Activated CD4-positive, alpha-beta T cell treated with anti-CD3 and anti-CD28 coated beads for 36 hours (primary cell): ENCODE measurements at regions not wholly inside any gene's neighbourhood (a gene's known extent, or its start where the extent isn't known, plus 50 kb on each side); places are given as distances from the start of the nearest gene placed in this dataset.

Experiments
- ATAC-seq: fragments of 200-7000 bp; cut with Tn5 transposase; one replicate; pipeline ENCODE4 v1.10.0; 2021; ENCODE audit warnings: mild to moderate bottlenecking, moderate library complexity
- CTCF ChIA-PET: fragments of 350-600 bp; sonication (Branson Sonifier 250); formaldehyde crosslinking; loops from one replicate; lab custom pipeline; 2021; ENCODE audit warnings: antibody characterized with exemption; lab: Charles Lee
- POLR2A ChIA-PET: fragments of 350-600 bp; sonication (Branson Sonifier 250); formaldehyde crosslinking; loops from one replicate; lab custom pipeline; 2021; ENCODE audit warnings: antibody characterized with exemption, inconsistent platforms; lab: Charles Lee
- DNase-seq: peaks from one replicate; pipeline ENCODE4 v3.0.0-alpha.2; 2020
- H3K27ac Mint-ChIP-seq: one replicate; pipeline ENCODE4 v1.8.0; 2021; ENCODE audit warnings: mixed read lengths
- H3K27me3 Mint-ChIP-seq: one replicate; pipeline ENCODE4 v1.8.0; 2021; ENCODE audit warnings: mixed read lengths
- H3K36me3 Mint-ChIP-seq: one replicate; pipeline ENCODE4 v1.8.0; 2021; ENCODE audit warnings: low read depth, mixed read lengths
- H3K4me1 Mint-ChIP-seq: one replicate; pipeline ENCODE4 v1.8.0; 2021; ENCODE audit warnings: mixed read lengths
- H3K4me3 Mint-ChIP-seq: one replicate; pipeline ENCODE4 v1.8.0; 2021; ENCODE audit warnings: mild to moderate bottlenecking, moderate library complexity, mixed read lengths
- H3K9me3 Mint-ChIP-seq: one replicate; pipeline ENCODE4 v1.8.0; 2021; ENCODE audit warnings: low read depth, mixed read lengths
- intact Hi-C, 2 experiments: fragments of 100-400 bp; cut with DNase I in 1 of 2; cut with micrococcal nuclease in 1 of 2; formaldehyde crosslinking; loops; one replicate each; pipeline versions ENCODE4 v1.14.2 to v1.15.1; 2022 to 2024; cut with DNase I, micrococcal nuclease

- intact Hi-C loops, result no loop called here
- Mint-ChIP-seq H3K9me3 (no peaks in the 10 kb centered on the region), H3K27ac (no peak overlapping the region), H3K27me3 (no peaks in the 10 kb centered on the region), H3K4me3 (no peak overlapping the region), H3K4me1 (no peaks in the 10 kb centered on the region), H3K36me3 (no peaks in the 10 kb centered on the region)
- DNase-seq (no peak), ATAC-seq (no peak)
- ChIA-PET POLR2A (no interaction called here), CTCF (no interaction called here)
Measured at GRCh38 chr2:48912110-48912509, 156.6 kb upstream of the LHCGR start.

DNA sequence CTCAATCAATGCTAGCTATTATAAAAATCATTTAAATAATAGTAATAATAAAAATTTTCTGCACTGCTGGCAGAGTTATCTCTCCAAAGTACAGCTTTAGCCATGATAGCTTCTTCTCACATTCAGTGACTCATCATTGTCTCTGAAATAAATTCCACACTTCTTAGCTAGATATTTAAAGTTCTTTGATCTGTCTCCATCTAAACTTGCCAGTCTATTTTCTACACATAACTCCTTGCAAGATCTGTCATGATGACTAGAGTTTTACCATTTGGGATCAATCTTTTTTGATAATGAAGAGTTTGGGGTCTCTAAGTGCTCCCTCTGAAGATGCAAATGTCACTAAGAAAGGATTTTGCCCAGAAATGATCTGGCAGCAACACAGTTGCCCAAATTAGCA is 155.4 kb upstream of the LHCGR start:
- CTCF ChIA-PET, result no interaction called here
- Mint-ChIP-seq H3K9me3 (no peaks in the 10 kb centered on the region), H3K4me1 (no peaks in the 10 kb centered on the region), H3K36me3 (no peaks in the 10 kb centered on the region), H3K4me3 (no peak overlapping the region), H3K27me3 (peaks cover 3% of the 10 kb centered on the region), H3K27ac (no peak overlapping the region)
- intact Hi-C loops, result no loop called here
- no peak for ATAC-seq
- POLR2A ChIA-PET, result interaction anchor here (0.6 kb wide), 1 partner anchor 138 kb away, joined by 3 read pairs; no protein-coding TSS in a partner anchor
- no peak for DNase-seq

DNA sequence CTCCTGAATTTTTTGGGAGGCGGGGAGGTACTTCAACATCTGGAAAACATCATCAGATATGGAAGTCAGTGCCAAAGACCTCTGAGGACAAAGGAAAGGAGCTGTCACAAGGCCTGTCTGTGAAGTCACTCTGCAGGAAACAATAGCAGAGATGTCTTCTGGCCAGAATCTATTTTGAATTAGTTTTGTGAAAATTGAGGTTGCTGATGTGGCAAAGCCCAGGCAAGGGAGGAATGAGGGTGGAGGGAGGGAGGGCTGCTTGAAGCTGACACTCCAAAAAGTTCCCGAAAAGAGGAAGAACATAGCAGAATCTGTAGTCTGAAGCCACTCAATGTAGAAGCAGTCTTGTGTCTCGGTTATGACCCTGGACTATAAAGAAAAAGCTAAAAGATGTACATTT is 151.1 kb upstream of the LHCGR start:
- no peaks in the 10 kb centered on the region for H3K36me3 Mint-ChIP-seq
- no peak for DNase-seq
- no peak overlapping the region for H3K4me3 Mint-ChIP-seq
- intact Hi-C loops, result no loop called here
- H3K9me3 Mint-ChIP-seq, result no peaks in the 10 kb centered on the region
- peaks cover 5% of the 10 kb centered on the region for H3K27me3 Mint-ChIP-seq
- H3K4me1 Mint-ChIP-seq, result peaks cover 3% of the 10 kb centered on the region
- no peak for ATAC-seq
- H3K27ac Mint-ChIP-seq, result no peak overlapping the region
- ChIA-PET POLR2A (interaction anchor here (0.6 kb wide), 1 partner anchor 878 kb away, joined by 6 read pairs; no protein-coding TSS in a partner anchor), CTCF (no interaction called here)

GRCh38 chr2:48905696-48906095 is 150.2 kb upstream of the LHCGR start:
- H3K4me1 Mint-ChIP-seq, result peaks cover 3% of the 10 kb centered on the region
- intact Hi-C loops, result no loop called here
- POLR2A ChIA-PET, result no interaction called here
- no peak overlapping the region for H3K27ac Mint-ChIP-seq
- no peaks in the 10 kb centered on the region for H3K36me3 Mint-ChIP-seq
- CTCF ChIA-PET, result interaction anchor here (1.2 kb wide), 1 partner anchor 41 kb away, joined by 4 read pairs; no protein-coding TSS in a partner anchor
- H3K27me3 Mint-ChIP-seq, result peaks cover 5% of the 10 kb centered on the region
- DNase-seq (no peak), ATAC-seq (no peak)
- no peak overlapping the region for H3K4me3 Mint-ChIP-seq
- H3K9me3 Mint-ChIP-seq, result no peaks in the 10 kb centered on the region

GRCh38 chr2:48902521-48902920 is 147.0 kb upstream of the LHCGR start:
- no peak overlapping the region for H3K27ac Mint-ChIP-seq
- peaks cover 5% of the 10 kb centered on the region for H3K27me3 Mint-ChIP-seq
- no peaks in the 10 kb centered on the region for H3K9me3 Mint-ChIP-seq
- CTCF ChIA-PET, result no interaction called here
- ATAC-seq, result no peak
- POLR2A ChIA-PET, result no interaction called here
- peaks cover 3% of the 10 kb centered on the region for H3K4me1 Mint-ChIP-seq
- intact Hi-C loops, result no loop called here
- no peak overlapping the region for H3K4me3 Mint-ChIP-seq
- DNase-seq, result no peak
- H3K36me3 Mint-ChIP-seq, result no peaks in the 10 kb centered on the region

GRCh38 chr2:48901416-48901815 is 145.9 kb upstream of the LHCGR start:
- H3K36me3 Mint-ChIP-seq, result no peaks in the 10 kb centered on the region
- POLR2A ChIA-PET, result no interaction called here
- ATAC-seq, result no peak
- H3K27me3 Mint-ChIP-seq, result peaks cover 5% of the 10 kb centered on the region
- no peak overlapping the region for H3K27ac Mint-ChIP-seq
- peaks cover 3% of the 10 kb centered on the region for H3K4me1 Mint-ChIP-seq
- no peak for DNase-seq
- CTCF ChIA-PET, result no interaction called here
- H3K4me3 Mint-ChIP-seq, result no peak overlapping the region
- intact Hi-C loops, result no loop called here
- H3K9me3 Mint-ChIP-seq, result no peaks in the 10 kb centered on the region

- DNase-seq, result no peak
- intact Hi-C loops, result no loop called here
- POLR2A ChIA-PET, result no interaction called here
- H3K36me3 Mint-ChIP-seq, result no peaks in the 10 kb centered on the region
- H3K4me1 Mint-ChIP-seq, result peaks cover 3% of the 10 kb centered on the region
- no peak overlapping the region for H3K4me3 Mint-ChIP-seq
- CTCF ChIA-PET, result no interaction called here
- no peak for ATAC-seq
- H3K27me3 Mint-ChIP-seq, result peaks cover 2% of the 10 kb centered on the region
- no peaks in the 10 kb centered on the region for H3K9me3 Mint-ChIP-seq
- no peak overlapping the region for H3K27ac Mint-ChIP-seq
Measured at GRCh38 chr2:48901015-48901343, 145.5 kb upstream of the LHCGR start.

- Mint-ChIP-seq H3K9me3 (no peaks in the 10 kb centered on the region), H3K4me1 (peaks cover 3% of the 10 kb centered on the region), H3K27me3 (no peaks in the 10 kb centered on the region), H3K4me3 (no peak overlapping the region), H3K36me3 (no peaks in the 10 kb centered on the region), H3K27ac (no peak overlapping the region)
- no peak for DNase-seq
- intact Hi-C loops, result no loop called here
- POLR2A ChIA-PET, result no interaction called here
- CTCF ChIA-PET, result interaction anchor here (0.6 kb wide), 1 partner anchor 182 kb away, joined by 5 read pairs; no protein-coding TSS in a partner anchor
- no peak for ATAC-seq
Measured at GRCh38 chr2:48900321-48901014, 144.9 kb upstream of the LHCGR start.

DNA sequence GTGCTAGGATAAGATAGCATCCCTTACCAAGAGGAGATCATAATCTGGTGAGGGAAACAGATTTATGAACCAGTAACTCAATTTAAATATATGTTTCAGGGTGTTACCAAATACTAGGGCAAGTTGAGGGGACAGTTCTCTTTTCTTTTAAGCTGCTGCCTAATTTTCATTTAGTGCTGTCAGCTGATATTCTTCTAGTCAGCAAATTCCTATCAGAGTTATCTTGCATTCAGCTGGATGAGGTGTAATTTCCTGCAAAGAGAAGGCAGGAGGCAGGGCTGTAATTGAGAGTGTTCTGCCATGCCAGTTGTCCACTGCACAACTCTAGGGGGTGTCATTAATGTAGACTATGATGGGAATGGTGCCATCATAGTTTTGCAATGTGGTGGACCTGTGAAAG is 141.3 kb upstream of the LHCGR start:
- no peak overlapping the region for H3K4me3 Mint-ChIP-seq
- no peaks in the 10 kb centered on the region for H3K9me3 Mint-ChIP-seq
- H3K27me3 Mint-ChIP-seq, result no peaks in the 10 kb centered on the region
- DNase-seq, result no peak
- no peak overlapping the region for H3K27ac Mint-ChIP-seq
- POLR2A ChIA-PET, result no interaction called here
- no peak for ATAC-seq
- CTCF ChIA-PET, result no interaction called here
- H3K4me1 Mint-ChIP-seq, result no peaks in the 10 kb centered on the region
- intact Hi-C loops, result no loop called here
- no peaks in the 10 kb centered on the region for H3K36me3 Mint-ChIP-seq

GRCh38 chr2:48890454-48891131 is 135.1 kb upstream of the LHCGR start:
- no peaks in the 10 kb centered on the region for H3K27me3 Mint-ChIP-seq
- no peaks in the 10 kb centered on the region for H3K36me3 Mint-ChIP-seq
- no peaks in the 10 kb centered on the region for H3K9me3 Mint-ChIP-seq
- H3K4me3 Mint-ChIP-seq, result no peak overlapping the region
- intact Hi-C loops, result no loop called here
- no peak overlapping the region for H3K27ac Mint-ChIP-seq
- CTCF ChIA-PET, result no interaction called here
- POLR2A ChIA-PET, result interaction anchor here (0.8 kb wide), 1 partner anchor 385 kb away, joined by 3 read pairs; no protein-coding TSS in a partner anchor
- DNase-seq (no peak), ATAC-seq (no peak)
- H3K4me1 Mint-ChIP-seq, result no peaks in the 10 kb centered on the region

DNA sequence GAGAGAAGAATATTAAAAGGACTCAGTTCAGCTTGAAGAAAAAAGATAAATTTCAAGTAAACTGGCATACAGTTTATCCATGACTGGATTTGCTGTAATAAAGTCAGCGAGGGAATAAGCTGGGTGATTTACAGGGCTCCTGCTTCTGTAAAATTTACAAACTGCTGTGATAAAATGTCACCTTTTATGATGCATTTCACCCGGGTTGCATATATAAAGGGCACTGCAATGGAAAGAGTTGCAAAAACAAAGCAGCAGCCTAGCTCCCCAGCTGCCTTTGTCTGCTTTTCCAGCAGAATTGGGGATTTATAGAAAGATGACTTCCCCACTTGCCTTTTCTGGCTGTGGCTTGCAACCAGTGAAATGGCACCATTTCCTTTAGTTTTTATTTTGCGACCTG is 132.5 kb upstream of the LHCGR start:
- no peak for DNase-seq
- H3K27ac Mint-ChIP-seq, result no peak overlapping the region
- H3K9me3 Mint-ChIP-seq, result no peaks in the 10 kb centered on the region
- no peaks in the 10 kb centered on the region for H3K27me3 Mint-ChIP-seq
- intact Hi-C loops, result no loop called here
- no peak overlapping the region for H3K4me3 Mint-ChIP-seq
- no peaks in the 10 kb centered on the region for H3K4me1 Mint-ChIP-seq
- H3K36me3 Mint-ChIP-seq, result no peaks in the 10 kb centered on the region
- ATAC-seq, result no peak
- ChIA-PET CTCF (no interaction called here), POLR2A (no interaction called here)

DNA sequence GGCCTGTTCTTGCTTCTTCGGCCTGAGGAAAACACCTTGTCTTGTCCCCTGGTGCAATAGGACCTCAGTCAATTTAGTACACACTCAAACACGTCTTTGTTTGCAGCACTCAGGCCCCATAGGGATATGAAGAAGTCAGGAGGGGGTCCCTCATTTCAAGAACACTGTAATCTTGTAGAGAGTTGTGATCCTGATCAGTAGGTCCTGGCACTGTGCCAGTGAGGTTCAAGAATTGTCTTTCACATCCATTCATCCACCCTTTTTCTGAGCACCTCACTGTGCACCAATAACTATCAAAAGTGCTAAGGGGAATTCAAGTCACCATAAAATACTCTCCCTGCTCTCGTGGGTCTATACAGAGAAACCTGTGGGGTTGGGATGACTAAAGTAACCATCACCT is 131.4 kb upstream of the LHCGR start:
- Mint-ChIP-seq H3K36me3 (no peaks in the 10 kb centered on the region), H3K27me3 (no peaks in the 10 kb centered on the region), H3K9me3 (no peaks in the 10 kb centered on the region), H3K4me3 (no peak overlapping the region), H3K27ac (no peak overlapping the region), H3K4me1 (no peaks in the 10 kb centered on the region)
- DNase-seq, result no peak
- ATAC-seq, result no peak
- ChIA-PET POLR2A (no interaction called here), CTCF (no interaction called here)
- intact Hi-C loops, result no loop called here
